ENCODE measurements at regions not wholly inside any gene's neighbourhood (a gene's known extent, or its start where the extent isn't known, plus 50 kb on each side); places are given as distances from the start of the nearest gene placed in this dataset.

DNA sequence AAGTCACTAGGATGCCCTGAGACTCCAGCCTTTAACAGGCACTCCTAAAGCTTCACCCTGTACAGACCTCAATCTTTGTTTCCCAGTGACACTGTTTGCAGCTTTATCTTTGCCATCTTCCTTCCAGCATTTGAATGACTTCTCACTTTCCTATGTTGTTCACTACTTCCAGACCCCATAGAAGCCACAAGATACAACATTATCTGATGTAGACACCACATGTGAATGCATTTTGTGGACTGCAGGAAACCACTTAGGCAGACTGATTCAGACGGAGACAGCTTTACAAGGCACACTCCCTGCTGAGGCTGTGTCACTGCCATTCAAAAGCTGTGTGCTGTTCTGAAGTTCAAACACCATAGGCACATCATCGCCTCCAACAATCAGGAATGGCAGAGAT, 67.3 kb upstream of the SPATS2L start:
- Mint-ChIP-seq H3K4me3 (no peak overlapping the region), H3K36me3 (ENCODE audit: low read depth) (no peaks in the 10 kb centered on the region), H3K9me3 (no peaks in the 10 kb centered on the region), H3K4me1 (peaks cover 4% of the 10 kb centered on the region), H3K27me3 (peaks cover 44% of the 10 kb centered on the region), H3K27ac (no peak overlapping the region)
- ChIA-PET POLR2A (no interaction called here), CTCF (no interaction called here)
- no peak for DNase-seq

DNA sequence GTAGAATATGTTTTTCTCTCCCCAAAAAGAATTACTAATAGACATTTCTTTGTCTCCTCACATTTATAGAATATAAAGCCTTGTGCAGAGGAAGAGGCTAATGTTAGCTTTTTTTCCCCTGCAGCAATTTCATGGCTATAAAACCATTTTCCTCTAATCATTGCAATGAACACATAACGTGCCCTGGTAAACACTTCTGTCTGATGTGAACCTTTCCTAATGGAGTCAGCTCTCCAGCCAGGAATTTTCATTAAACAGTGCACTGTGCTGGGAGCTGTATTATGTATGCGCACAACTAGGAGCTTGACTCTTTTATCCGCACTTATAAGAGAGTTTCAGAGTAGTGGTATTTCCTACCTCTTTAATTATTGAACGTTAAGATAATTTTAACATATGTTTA, 63.9 kb upstream of the SPATS2L start:
- H3K27ac Mint-ChIP-seq = no peak overlapping the region
- H3K36me3 Mint-ChIP-seq (ENCODE audit: low read depth) = no peaks in the 10 kb centered on the region
- DNase-seq = no peak
- H3K9me3 Mint-ChIP-seq = no peaks in the 10 kb centered on the region
- H3K27me3 Mint-ChIP-seq = peaks cover 40% of the 10 kb centered on the region
- no peak overlapping the region for H3K4me3 Mint-ChIP-seq
- ChIA-PET POLR2A (no interaction called here), CTCF (no interaction called here)
- peaks cover 4% of the 10 kb centered on the region for H3K4me1 Mint-ChIP-seq

DNA sequence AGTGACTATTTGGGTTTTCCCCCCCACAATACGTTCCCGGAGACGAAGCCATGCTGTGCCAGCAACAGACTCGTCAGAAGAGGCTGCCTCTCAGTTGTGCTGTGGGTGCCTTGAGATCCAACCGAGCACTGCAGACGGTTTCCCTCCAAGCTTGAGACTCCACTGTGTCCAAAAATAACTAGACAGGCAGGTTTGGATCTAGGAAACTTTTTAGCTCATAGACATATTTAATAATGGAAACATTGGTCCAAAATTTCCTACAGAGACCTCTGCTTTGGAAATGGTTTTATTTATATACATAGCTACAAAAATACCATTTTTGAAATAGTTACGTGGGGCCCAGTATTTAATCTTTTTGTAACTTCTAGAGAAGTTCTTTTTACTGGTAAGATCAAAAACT, 63.1 kb upstream of the SPATS2L start:
- Mint-ChIP-seq H3K9me3 (no peaks in the 10 kb centered on the region), H3K27ac (no peak overlapping the region), H3K4me1 (peaks cover 4% of the 10 kb centered on the region), H3K4me3 (no peak overlapping the region), H3K27me3 (peaks cover 34% of the 10 kb centered on the region), H3K36me3 (ENCODE audit: low read depth) (no peaks in the 10 kb centered on the region)
- CTCF ChIA-PET = interaction anchor here (0.7 kb wide), 1 partner anchor 75 kb away, joined by 4 read pairs; no protein-coding TSS in a partner anchor
- POLR2A ChIA-PET = no interaction called here
- no peak for DNase-seq

DNA sequence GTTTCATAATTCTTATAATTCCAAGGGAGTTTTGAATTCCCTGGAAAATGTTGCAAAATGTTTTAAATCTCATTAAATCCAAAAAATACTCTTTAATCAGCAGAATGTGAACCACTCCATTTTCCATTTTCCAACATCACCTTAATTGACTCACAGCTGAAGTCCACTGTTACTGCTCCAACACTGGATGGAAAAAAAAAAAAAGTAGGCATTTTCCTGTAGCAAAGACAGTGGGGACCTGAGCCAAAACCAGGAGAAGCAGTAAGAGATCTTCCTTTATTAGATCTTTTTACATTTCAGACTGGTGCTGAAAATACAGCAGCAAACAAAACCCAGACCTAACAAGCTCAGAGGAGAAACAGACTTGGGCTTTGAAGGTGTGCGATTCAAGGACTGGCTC, 62.4 kb upstream of the SPATS2L start:
- DNase-seq = no peak
- ChIA-PET POLR2A (no interaction called here), CTCF (no interaction called here)
- Mint-ChIP-seq H3K4me3 (no peak overlapping the region), H3K27ac (no peak overlapping the region), H3K36me3 (ENCODE audit: low read depth) (no peaks in the 10 kb centered on the region), H3K9me3 (no peaks in the 10 kb centered on the region), H3K27me3 (peaks cover 31% of the 10 kb centered on the region), H3K4me1 (peaks cover 3% of the 10 kb centered on the region)

DNA sequence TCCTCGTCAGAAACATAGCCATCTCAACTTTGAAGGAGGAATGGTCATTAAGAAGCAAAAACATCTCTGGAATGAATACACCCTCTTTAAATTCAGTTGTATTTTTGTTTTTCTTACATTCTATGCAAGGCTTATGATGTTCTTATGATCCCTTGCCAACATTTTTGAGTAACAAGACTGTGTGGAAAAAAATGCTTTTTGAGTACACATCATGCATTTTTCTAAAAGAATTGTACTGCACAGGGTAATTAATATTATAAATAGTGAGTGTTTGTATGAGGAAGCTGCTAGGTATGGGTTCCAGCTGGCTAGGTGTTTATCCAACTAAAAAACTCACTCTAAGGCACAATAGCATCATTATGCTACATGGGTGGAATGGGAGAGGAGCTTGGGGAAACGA, 59.0 kb upstream of the SPATS2L start:
- no peaks in the 10 kb centered on the region for H3K4me1 Mint-ChIP-seq
- no peak overlapping the region for H3K27ac Mint-ChIP-seq
- ChIA-PET CTCF (no interaction called here), POLR2A (no interaction called here)
- peaks cover 21% of the 10 kb centered on the region for H3K27me3 Mint-ChIP-seq
- no peak overlapping the region for H3K4me3 Mint-ChIP-seq
- no peaks in the 10 kb centered on the region for H3K36me3 Mint-ChIP-seq (ENCODE audit: low read depth)
- no peak for DNase-seq
- H3K9me3 Mint-ChIP-seq = no peaks in the 10 kb centered on the region

DNA sequence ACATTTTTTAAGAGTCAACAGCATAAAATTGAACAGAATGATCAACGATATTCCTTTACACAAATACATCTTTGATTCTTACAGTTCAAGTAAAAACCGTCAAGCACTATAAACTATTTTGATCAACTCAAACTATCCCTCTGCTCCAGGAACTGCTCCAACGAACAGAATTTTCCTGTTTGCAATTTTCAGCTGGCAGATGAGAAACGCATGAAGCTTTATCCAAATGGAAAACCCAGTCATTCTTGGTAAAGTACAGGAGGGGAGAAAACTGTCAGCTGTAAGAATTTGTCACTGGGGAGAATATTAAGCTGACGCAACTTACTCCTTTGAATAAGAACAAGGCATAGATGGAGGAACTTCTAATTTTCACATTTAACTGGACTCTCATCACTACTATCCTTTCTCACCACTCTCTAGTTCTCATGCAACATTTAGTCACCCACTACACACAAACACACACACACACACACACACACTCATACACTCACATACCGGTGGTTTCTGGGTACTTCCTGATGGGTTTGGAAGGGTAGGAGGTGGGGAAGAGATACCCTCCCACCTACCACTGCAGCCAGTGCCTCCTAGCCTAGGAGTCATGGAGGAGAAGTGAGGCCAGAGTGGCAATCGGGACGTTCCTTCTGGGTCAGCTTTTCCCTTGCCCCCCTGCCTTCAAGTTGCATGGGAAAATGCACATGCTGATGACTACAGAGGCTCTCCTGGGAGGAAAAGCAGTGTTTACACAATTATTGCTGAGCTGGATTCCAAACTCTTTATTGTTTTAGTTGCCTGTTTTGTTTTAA, 54.0 kb upstream of the SPATS2L start:
- CTCF ChIA-PET = no interaction called here
- DNase-seq = no peak
- POLR2A ChIA-PET = no interaction called here
- no peak overlapping the region for H3K4me3 Mint-ChIP-seq
- H3K36me3 Mint-ChIP-seq (ENCODE audit: low read depth) = no peaks in the 10 kb centered on the region
- no peak overlapping the region for H3K27ac Mint-ChIP-seq
- no peaks in the 10 kb centered on the region for H3K4me1 Mint-ChIP-seq
- H3K9me3 Mint-ChIP-seq = no peaks in the 10 kb centered on the region
- H3K27me3 Mint-ChIP-seq = peaks cover 22% of the 10 kb centered on the region

DNA sequence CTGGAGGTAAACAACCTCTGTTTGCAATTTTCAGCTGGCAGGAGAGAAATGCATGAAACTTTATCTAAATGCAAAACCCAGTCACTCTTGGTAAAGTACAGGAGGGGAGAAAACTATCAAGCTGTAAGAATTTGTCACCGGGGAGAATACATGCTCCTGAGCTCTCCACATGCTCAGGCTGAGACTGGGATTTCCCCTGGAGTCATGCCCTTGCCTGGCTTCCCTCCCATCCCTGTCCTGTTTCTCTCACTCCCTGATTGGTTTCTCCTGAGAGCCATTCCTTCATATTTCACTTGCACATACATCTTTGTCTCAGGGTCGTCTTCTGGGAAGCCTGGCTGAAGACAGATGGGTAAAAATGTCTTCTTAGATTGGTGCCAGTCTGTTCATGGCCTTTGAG, 52.9 kb upstream of the SPATS2L start:
- no peak for DNase-seq
- Mint-ChIP-seq H3K4me3 (no peak overlapping the region), H3K9me3 (no peaks in the 10 kb centered on the region), H3K27me3 (peaks cover 20% of the 10 kb centered on the region), H3K4me1 (no peaks in the 10 kb centered on the region), H3K36me3 (ENCODE audit: low read depth) (no peaks in the 10 kb centered on the region), H3K27ac (no peak overlapping the region)
- ChIA-PET CTCF (no interaction called here), POLR2A (no interaction called here)

DNA sequence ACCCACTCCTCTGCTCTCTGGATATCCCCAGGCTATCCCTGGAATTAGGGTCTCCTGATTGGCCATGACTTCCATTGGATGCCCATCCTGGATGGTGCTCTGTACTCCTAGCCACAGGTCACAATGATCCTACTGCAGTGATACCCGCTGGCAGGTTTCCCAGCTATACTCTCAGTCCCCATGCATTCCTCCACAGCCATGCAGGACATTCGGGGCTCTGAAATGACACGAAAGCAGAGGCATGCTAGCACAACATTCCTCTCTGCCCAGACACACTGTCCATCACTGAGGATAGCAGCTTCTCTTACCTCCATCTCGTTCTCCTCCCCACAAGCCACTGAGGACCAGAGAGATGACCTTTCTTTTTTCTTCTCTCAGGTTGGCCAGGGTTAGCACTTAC, 51.7 kb upstream of the SPATS2L start:
- H3K9me3 Mint-ChIP-seq = no peaks in the 10 kb centered on the region
- DNase-seq = no peak
- no peaks in the 10 kb centered on the region for H3K4me1 Mint-ChIP-seq
- CTCF ChIA-PET = no interaction called here
- POLR2A ChIA-PET = no interaction called here
- H3K4me3 Mint-ChIP-seq = no peak overlapping the region
- no peaks in the 10 kb centered on the region for H3K36me3 Mint-ChIP-seq (ENCODE audit: low read depth)
- H3K27ac Mint-ChIP-seq = no peak overlapping the region
- H3K27me3 Mint-ChIP-seq = peaks cover 23% of the 10 kb centered on the region

DNA sequence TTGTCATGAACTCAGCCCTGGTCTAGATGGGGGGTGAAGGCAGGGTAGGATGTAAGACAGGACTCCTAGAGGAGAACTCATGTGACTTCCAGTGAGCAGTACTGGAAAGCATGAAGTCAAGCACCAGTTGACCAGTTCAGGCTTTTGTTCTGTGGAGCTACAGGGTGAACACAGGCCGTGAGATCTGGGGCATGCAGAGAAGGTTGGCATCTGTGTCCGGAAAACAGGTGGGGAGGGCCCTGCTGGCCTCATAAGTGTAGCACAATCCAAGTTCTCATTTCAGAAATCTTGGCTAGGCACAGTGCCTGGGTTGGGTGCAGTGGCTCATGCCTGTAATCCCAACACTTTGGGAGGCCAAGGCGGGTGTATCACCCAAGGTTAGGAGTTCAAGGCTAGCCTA, 50.9 kb upstream of the SPATS2L start:
- H3K9me3 Mint-ChIP-seq = no peaks in the 10 kb centered on the region
- H3K27ac Mint-ChIP-seq = no peak overlapping the region
- H3K4me3 Mint-ChIP-seq = no peak overlapping the region
- no peaks in the 10 kb centered on the region for H3K36me3 Mint-ChIP-seq (ENCODE audit: low read depth)
- H3K4me1 Mint-ChIP-seq = no peaks in the 10 kb centered on the region
- no peak for DNase-seq
- H3K27me3 Mint-ChIP-seq = peaks cover 26% of the 10 kb centered on the region
- ChIA-PET CTCF (no interaction called here), POLR2A (no interaction called here)

Data from activated CD4-positive, alpha-beta memory T cell treated with anti-CD3 and anti-CD28 coated beads, Interleukin-2, amount 10 ng/mL, durations not matched to agents 7 days and 5 days (primary cell).